ENCODE measurements at regions not wholly inside any gene's neighbourhood (a gene's known extent, or its start where the extent isn't known, plus 50 kb on each side); places are given as distances from the start of the nearest gene placed in this dataset.

- H3K4me1 Mint-ChIP-seq (ENCODE audit: low read depth), result no peaks in the 10 kb centered on the region
- no peak overlapping the region for H3K4me3 Mint-ChIP-seq (ENCODE audit: unreplicated experiment)
- H3K27me3 Mint-ChIP-seq (ENCODE audit: low read depth), result no peaks in the 10 kb centered on the region
- DNase-seq (ENCODE audit: low spot score), result no peak
- H3K36me3 Mint-ChIP-seq (ENCODE audit: low read depth), result no peaks in the 10 kb centered on the region
- H3K9me3 Mint-ChIP-seq (ENCODE audit: low read depth), result peaks cover 8% of the 10 kb centered on the region
- H3K27ac Mint-ChIP-seq (ENCODE audit: unreplicated experiment), result no peak overlapping the region
- TF ChIP-seq CTCF (IDR thresholded peaks at IDR 0.05), result no peak
Observed at GRCh38 chr6:93496548-93496947, 77.2 kb upstream of the EPHA7 start.

GRCh38 chr6:93494057-93494456 lies 74.7 kb upstream of the EPHA7 start:
- Mint-ChIP-seq H3K36me3 (ENCODE audit: low read depth) (no peaks in the 10 kb centered on the region), H3K27me3 (ENCODE audit: low read depth) (no peaks in the 10 kb centered on the region), H3K4me3 (ENCODE audit: unreplicated experiment) (no peak overlapping the region), H3K4me1 (ENCODE audit: low read depth) (no peaks in the 10 kb centered on the region), H3K27ac (ENCODE audit: unreplicated experiment) (no peak overlapping the region), H3K9me3 (ENCODE audit: low read depth) (peaks cover 3% of the 10 kb centered on the region)
- no peak for DNase-seq (ENCODE audit: low spot score)
- TF ChIP-seq CTCF (IDR thresholded peaks at IDR 0.05), result no peak

GRCh38 chr6:93474733-93475179 lies 55.4 kb upstream of the EPHA7 start:
- peaks cover 5% of the 10 kb centered on the region for H3K4me1 Mint-ChIP-seq (ENCODE audit: low read depth)
- TF ChIP-seq CTCF (IDR thresholded peaks at IDR 0.05), result no peak
- no peak for DNase-seq (ENCODE audit: low spot score)
- no peaks in the 10 kb centered on the region for H3K27me3 Mint-ChIP-seq (ENCODE audit: low read depth)
- H3K4me3 Mint-ChIP-seq (ENCODE audit: unreplicated experiment), result no peak overlapping the region
- no peaks in the 10 kb centered on the region for H3K9me3 Mint-ChIP-seq (ENCODE audit: low read depth)
- H3K36me3 Mint-ChIP-seq (ENCODE audit: low read depth), result no peaks in the 10 kb centered on the region
- H3K27ac Mint-ChIP-seq (ENCODE audit: unreplicated experiment), result no peak overlapping the region

DNA sequence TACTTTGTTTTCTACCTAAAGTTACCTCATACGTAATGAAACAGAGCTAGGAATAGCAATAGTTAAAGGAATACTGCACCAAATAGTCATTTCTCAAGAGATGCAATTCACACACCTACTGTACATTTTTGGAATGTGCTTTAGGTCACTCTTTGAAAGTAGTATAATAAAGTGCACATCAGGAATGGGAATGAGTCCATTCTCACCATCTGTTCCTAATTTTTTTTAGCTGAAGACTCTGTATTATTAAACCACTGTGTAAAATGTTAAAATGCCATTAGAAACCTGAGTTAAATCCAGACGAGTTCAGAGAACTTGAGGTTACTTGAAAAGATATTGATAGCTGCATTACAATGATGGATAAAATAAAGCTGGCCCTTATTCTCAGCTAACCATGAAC lies 51.9 kb upstream of the EPHA7 start:
- DNase-seq (ENCODE audit: low spot score), result no peak
- Mint-ChIP-seq H3K36me3 (ENCODE audit: low read depth) (no peaks in the 10 kb centered on the region), H3K27me3 (ENCODE audit: low read depth) (no peaks in the 10 kb centered on the region), H3K4me1 (ENCODE audit: low read depth) (peaks cover 12% of the 10 kb centered on the region), H3K9me3 (ENCODE audit: low read depth) (no peaks in the 10 kb centered on the region), H3K27ac (ENCODE audit: unreplicated experiment) (no peak overlapping the region), H3K4me3 (ENCODE audit: unreplicated experiment) (no peak overlapping the region)
- TF ChIP-seq CTCF (IDR thresholded peaks at IDR 0.05), result no peak

Data from chondrocyte (in vitro differentiated cells).